Calu3 (cell line): ENCODE measurements at regions not wholly inside any gene's neighbourhood (a gene's known extent, or its start where the extent isn't known, plus 50 kb on each side); places are given as distances from the start of the nearest gene placed in this dataset.

Experiments used
- BruUV-seq: library from RNA; stranded (reverse); fragments of 400-500 nt; replicated peaks from 2 replicates; lab custom pipeline; 2021; lab: Mats Ljungman, UMichigan
- CTCF ChIA-PET: fragments of 300-600 bp; sonication (Branson Sonifier 250); formaldehyde crosslinking; loops from one replicate; lab custom pipeline; 2022; ENCODE audit warnings: antibody characterized with exemption; lab: Charles Lee
- DNase-seq: peaks from one replicate; pipeline ENCODE4 v3.0.0; 2022
- H3K27ac Mint-ChIP-seq: one replicate; pipeline ENCODE4 v1.8.0; 2022; ENCODE audit warnings: mixed read lengths; ENCODE audit not compliant: unreplicated experiment
- H3K27me3 Mint-ChIP-seq: one replicate; pipeline ENCODE4 v1.8.0; 2022; ENCODE audit warnings: mixed read lengths; ENCODE audit not compliant: unreplicated experiment
- H3K36me3 Mint-ChIP-seq: one replicate; pipeline ENCODE4 v1.8.0; 2022; ENCODE audit warnings: mild to moderate bottlenecking, moderate library complexity, mixed read lengths; ENCODE audit not compliant: insufficient read depth, unreplicated experiment
- H3K4me1 Mint-ChIP-seq: one replicate; pipeline ENCODE4 v1.8.0; 2022; ENCODE audit warnings: mild to moderate bottlenecking, low read depth, mixed read lengths; ENCODE audit not compliant: unreplicated experiment
- H3K4me3 Mint-ChIP-seq: one replicate; pipeline ENCODE4 v1.8.0; 2022; ENCODE audit warnings: mild to moderate bottlenecking, low read depth, moderate library complexity, mixed read lengths; ENCODE audit not compliant: unreplicated experiment
- H3K9me3 Mint-ChIP-seq: one replicate; pipeline ENCODE4 v1.8.0; 2022; ENCODE audit warnings: low read depth, mixed read lengths; ENCODE audit not compliant: unreplicated experiment
- CTCF ChIP-seq: fragments of 200-600 bp; IDR thresholded peaks from one replicate; pipeline ENCODE4 v1.8.0; 2022; ENCODE audit warnings: antibody characterized with exemption; ENCODE audit not compliant: unreplicated experiment
- intact Hi-C: fragments of 100-400 bp; cut with micrococcal nuclease; formaldehyde crosslinking; loops from one replicate; pipeline ENCODE4 v1.10.0; 2022; ENCODE audit not compliant: unreplicated experiment

GRCh38 chr6:108781419-108782100 is 66.7 kb upstream of the ARMC2 start:
- no peak for DNase-seq
- peak overlapping the region; percentile 69 for H3K4me3 Mint-ChIP-seq
- no peak for TF ChIP-seq CTCF
- H3K36me3 Mint-ChIP-seq, result no peaks in the 10 kb centered on the region
- H3K27me3 Mint-ChIP-seq, result no peaks in the 10 kb centered on the region
- CTCF ChIA-PET, result interaction anchor here (1.0 to 1.6 kb wide), 2 partner anchors 16 to 240 kb away, joined by 3 to 5 read pairs; no protein-coding TSS in a partner anchor
- peaks cover 42% of the 10 kb centered on the region for H3K4me1 Mint-ChIP-seq
- intact Hi-C loops, result loop anchor here (1.0 to 10.0 kb wide), 6 partner anchors 44 to 239 kb away; no protein-coding TSS in a partner anchor
- no peaks in the 10 kb centered on the region for H3K9me3 Mint-ChIP-seq
- no TSS peak for BruUV-seq
- H3K27ac Mint-ChIP-seq, result peak overlapping the region; percentile 55

- intact Hi-C loops, result loop anchor here (1.0 to 10.0 kb wide), 6 partner anchors 45 to 240 kb away; no protein-coding TSS in a partner anchor
- peak; percentile 90 for DNase-seq
These were observed 65.8 kb upstream of the ARMC2 start for GRCh38 chr6:108782179-108783041.

GRCh38 chr6:108785653-108786052 is 62.6 kb upstream of the ARMC2 start:
- Mint-ChIP-seq H3K4me3 (no peak overlapping the region), H3K27ac (no peak overlapping the region), H3K4me1 (peaks cover 35% of the 10 kb centered on the region), H3K27me3 (no peaks in the 10 kb centered on the region), H3K9me3 (peaks cover 2% of the 10 kb centered on the region), H3K36me3 (no peaks in the 10 kb centered on the region)
- CTCF ChIA-PET, result no interaction called here
- no peak for DNase-seq
- intact Hi-C loops, result loop anchor here (10.0 kb wide), 1 partner anchor 111 kb away; no protein-coding TSS in a partner anchor
- no peak for TF ChIP-seq CTCF
- BruUV-seq, result no TSS peak

More at GRCh38 chr6:108782179-108783041, 65.8 kb upstream of the ARMC2 start:
- peaks cover 42% of the 10 kb centered on the region for H3K4me1 Mint-ChIP-seq
- CTCF ChIA-PET, result interaction anchor here (1.0 to 1.6 kb wide), 2 partner anchors 15 to 241 kb away, joined by 3 to 5 read pairs; no protein-coding TSS in a partner anchor
- H3K4me3 Mint-ChIP-seq, result peak overlapping the region; percentile 69
- no peaks in the 10 kb centered on the region for H3K36me3 Mint-ChIP-seq
- no peaks in the 10 kb centered on the region for H3K27me3 Mint-ChIP-seq
- no peaks in the 10 kb centered on the region for H3K9me3 Mint-ChIP-seq
- BruUV-seq, result no TSS peak
- peak overlapping the region; percentile 55 for H3K27ac Mint-ChIP-seq
- peak; percentile 71 for TF ChIP-seq CTCF

GRCh38 chr6:108788416-108788815 is 59.8 kb upstream of the ARMC2 start:
- Mint-ChIP-seq H3K27me3 (no peaks in the 10 kb centered on the region), H3K4me1 (peaks cover 15% of the 10 kb centered on the region), H3K9me3 (peaks cover 2% of the 10 kb centered on the region), H3K4me3 (no peak overlapping the region), H3K36me3 (no peaks in the 10 kb centered on the region), H3K27ac (no peak overlapping the region)
- TF ChIP-seq CTCF, result no peak
- BruUV-seq, result no TSS peak
- CTCF ChIA-PET, result no interaction called here
- no peak for DNase-seq
- intact Hi-C loops, result loop anchor here (10.0 kb wide), 1 partner anchor 114 kb away; no protein-coding TSS in a partner anchor
